ENCODE measurements at regions not wholly inside any gene's neighbourhood (a gene's known extent, or its start where the extent isn't known, plus 50 kb on each side); places are given as distances from the start of the nearest gene placed in this dataset.

- Mint-ChIP-seq H3K36me3 (ENCODE audit: low read depth) (no peaks in the 10 kb centered on the region), H3K4me3 (no peak overlapping the region), H3K4me1 (ENCODE audit: low read depth) (no peaks in the 10 kb centered on the region), H3K9me3 (peaks cover 2% of the 10 kb centered on the region), H3K27me3 (no peaks in the 10 kb centered on the region), H3K27ac (no peak overlapping the region)
- intact Hi-C loops (cut with micrococcal nuclease), result no loop called here
- no peak for TF ChIP-seq CTCF (IDR thresholded peaks at IDR 0.05)
- ChIA-PET POLR2A (no interaction called here), CTCF (no interaction called here)
- ATAC-seq (no peak), DNase-seq (no peak)
Observed at GRCh38 chrX:22629105-22629725, 356.5 kb downstream of the CBLL2 start.

GRCh38 chrX:22634083-22634482 lies 361.4 kb downstream of the CBLL2 start:
- Mint-ChIP-seq H3K36me3 (ENCODE audit: low read depth) (no peaks in the 10 kb centered on the region), H3K9me3 (peaks cover 2% of the 10 kb centered on the region), H3K4me1 (ENCODE audit: low read depth) (no peaks in the 10 kb centered on the region), H3K27ac (no peak overlapping the region), H3K27me3 (no peaks in the 10 kb centered on the region), H3K4me3 (no peak overlapping the region)
- no peak for TF ChIP-seq CTCF (IDR thresholded peaks at IDR 0.05)
- intact Hi-C loops (cut with micrococcal nuclease), result no loop called here
- CTCF ChIA-PET, result no interaction called here
- no peak for ATAC-seq
- DNase-seq, result no peak
- POLR2A ChIA-PET, result no interaction called here

- intact Hi-C loops (cut with micrococcal nuclease), result no loop called here
- H3K4me3 Mint-ChIP-seq, result no peak overlapping the region
- peaks cover 2% of the 10 kb centered on the region for H3K9me3 Mint-ChIP-seq
- H3K27me3 Mint-ChIP-seq, result no peaks in the 10 kb centered on the region
- no peaks in the 10 kb centered on the region for H3K36me3 Mint-ChIP-seq (ENCODE audit: low read depth)
- no peak for TF ChIP-seq CTCF (IDR thresholded peaks at IDR 0.05)
- no peak for DNase-seq
- CTCF ChIA-PET, result no interaction called here
- no peak for ATAC-seq
- no peak overlapping the region for H3K27ac Mint-ChIP-seq
- no peaks in the 10 kb centered on the region for H3K4me1 Mint-ChIP-seq (ENCODE audit: low read depth)
- POLR2A ChIA-PET, result no interaction called here
Observed at GRCh38 chrX:22634751-22635150, 362.0 kb downstream of the CBLL2 start.

- intact Hi-C loops (cut with micrococcal nuclease), result no loop called here
- no peak for TF ChIP-seq CTCF (IDR thresholded peaks at IDR 0.05)
- no peak overlapping the region for H3K27ac Mint-ChIP-seq
- no peak for DNase-seq
- H3K4me1 Mint-ChIP-seq (ENCODE audit: low read depth), result no peaks in the 10 kb centered on the region
- no peak overlapping the region for H3K4me3 Mint-ChIP-seq
- ChIA-PET POLR2A (no interaction called here), CTCF (no interaction called here)
- ATAC-seq, result no peak
- H3K9me3 Mint-ChIP-seq, result no peaks in the 10 kb centered on the region
- peaks cover 1% of the 10 kb centered on the region for H3K27me3 Mint-ChIP-seq
- no peaks in the 10 kb centered on the region for H3K36me3 Mint-ChIP-seq (ENCODE audit: low read depth)
Observed at GRCh38 chrX:22648281-22648680, 351.5 kb upstream of the DDX53 start.

- peaks cover 1% of the 10 kb centered on the region for H3K27me3 Mint-ChIP-seq
- no peak for ATAC-seq
- no peak overlapping the region for H3K27ac Mint-ChIP-seq
- intact Hi-C loops (cut with micrococcal nuclease), result no loop called here
- ChIA-PET CTCF (no interaction called here), POLR2A (no interaction called here)
- H3K4me1 Mint-ChIP-seq (ENCODE audit: low read depth), result no peaks in the 10 kb centered on the region
- no peaks in the 10 kb centered on the region for H3K9me3 Mint-ChIP-seq
- no peaks in the 10 kb centered on the region for H3K36me3 Mint-ChIP-seq (ENCODE audit: low read depth)
- no peak for TF ChIP-seq CTCF (IDR thresholded peaks at IDR 0.05)
- H3K4me3 Mint-ChIP-seq, result no peak overlapping the region
- DNase-seq, result no peak
Observed at GRCh38 chrX:22650691-22651090, 349.1 kb upstream of the DDX53 start.
